ENCODE measurements at regions not wholly inside any gene's neighbourhood (a gene's known extent, or its start where the extent isn't known, plus 50 kb on each side); places are given as distances from the start of the nearest gene placed in this dataset.
"Not testable (repeated sequence)": the region's sequence is repeated elsewhere in the genome, so short reads cannot be mapped to it uniquely, and the experiment has no call there.

- no peak overlapping the region for H3K4me3 ChIP-seq (replicated peaks in 1 of 2; ENCODE audit: low read depth in 2 of 2, low read length in 2 of 2)
- DNase-seq (ENCODE audit: low read depth in 2 of 2) = no peak
- TF ChIP-seq CTCF (IDR thresholded peaks at IDR 0.05; ENCODE audit: low read depth, low read length) = no peak
Observed at GRCh38 chr10:8665322-8665721, 610.8 kb downstream of the GATA3 start.

- DNase-seq (ENCODE audit: low read depth in 2 of 2) = no peak
- TF ChIP-seq CTCF (IDR thresholded peaks at IDR 0.05; ENCODE audit: low read depth, low read length) = no peak
- no peak overlapping the region for H3K4me3 ChIP-seq (replicated peaks in 1 of 2; ENCODE audit: low read depth in 2 of 2, low read length in 2 of 2)
Observed at GRCh38 chr10:8670461-8670860, 616.0 kb downstream of the GATA3 start.

GRCh38 chr10:8674230-8674629 is 619.7 kb downstream of the GATA3 start:
- no peak for TF ChIP-seq CTCF (IDR thresholded peaks at IDR 0.05; ENCODE audit: low read depth, low read length)
- no peak for DNase-seq (ENCODE audit: low read depth in 2 of 2)
- H3K4me3 ChIP-seq (replicated peaks in 1 of 2; ENCODE audit: low read depth in 2 of 2, low read length in 2 of 2) = no peak overlapping the region

- no peak for TF ChIP-seq CTCF (IDR thresholded peaks at IDR 0.05; ENCODE audit: low read depth, low read length)
Observed at GRCh38 chr10:8677642-8678041, 623.2 kb downstream of the GATA3 start.

GRCh38 chr10:8684916-8685315 is 630.4 kb downstream of the GATA3 start:
- not testable (repeated sequence) for DNase-seq (ENCODE audit: low read depth in 2 of 2); H3K4me3 ChIP-seq (replicated peaks in 1 of 2; ENCODE audit: low read depth in 2 of 2, low read length in 2 of 2)

More at GRCh38 chr10:8677642-8678041, 623.2 kb downstream of the GATA3 start:
- no peak for DNase-seq (ENCODE audit: low read depth in 2 of 2)
- no peak overlapping the region for H3K4me3 ChIP-seq (replicated peaks in 1 of 2; ENCODE audit: low read depth in 2 of 2, low read length in 2 of 2)

- TF ChIP-seq CTCF (IDR thresholded peaks at IDR 0.05; ENCODE audit: low read depth, low read length) = no peak
- H3K4me3 ChIP-seq (replicated peaks in 1 of 2; ENCODE audit: low read depth in 2 of 2, low read length in 2 of 2) = no peak overlapping the region
- no peak for DNase-seq (ENCODE audit: low read depth in 2 of 2)
Observed at GRCh38 chr10:8688881-8689280, 634.4 kb downstream of the GATA3 start.

GRCh38 chr10:8691498-8692017 is 637.1 kb downstream of the GATA3 start:
- no peak overlapping the region for H3K4me3 ChIP-seq (replicated peaks in 1 of 2; ENCODE audit: low read depth in 2 of 2, low read length in 2 of 2)
- no peak for DNase-seq (ENCODE audit: low read depth in 2 of 2)
- TF ChIP-seq CTCF (IDR thresholded peaks at IDR 0.05; ENCODE audit: low read depth, low read length) = no peak

GRCh38 chr10:8693635-8694034 is 639.1 kb downstream of the GATA3 start:
- DNase-seq (ENCODE audit: low read depth in 2 of 2) = not testable (repeated sequence)

More at GRCh38 chr10:8693635-8694034, 639.1 kb downstream of the GATA3 start:
- H3K4me3 ChIP-seq (replicated peaks in 1 of 2; ENCODE audit: low read depth in 2 of 2, low read length in 2 of 2) = not testable (repeated sequence)
